ENCODE measurements at regions not wholly inside any gene's neighbourhood (a gene's known extent, or its start where the extent isn't known, plus 50 kb on each side); places are given as distances from the start of the nearest gene placed in this dataset.

DNA sequence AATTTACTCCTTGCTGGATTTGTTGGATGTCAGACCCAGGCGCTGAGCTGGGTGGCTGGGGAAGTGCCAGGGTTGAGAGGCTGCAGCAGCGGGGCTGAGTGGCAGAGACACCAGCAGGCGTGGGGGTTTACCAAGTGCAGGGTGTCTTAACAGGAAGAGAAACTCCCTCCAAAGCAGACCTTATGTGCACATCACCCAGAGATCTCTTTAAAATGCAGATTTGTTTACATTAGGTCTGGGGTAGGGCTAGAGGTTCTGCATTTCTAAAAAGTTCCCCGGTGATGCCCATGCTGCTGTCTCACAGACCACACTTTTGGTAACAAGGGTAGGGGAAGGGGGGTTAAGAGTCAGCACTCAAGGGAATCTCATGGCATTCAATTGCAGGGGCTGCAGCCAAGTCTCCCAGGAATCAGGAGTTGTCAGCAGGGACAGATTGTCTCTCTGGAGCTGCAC lies 80.7 kb upstream of the OLFM4 start:
- H3F3A ChIP-seq (replicated peaks; ENCODE audit: insufficient read depth), result no peaks in the 10 kb centered on the region
- 37% methylated on average over 4 of the region's 4 CpGs for WGBS (ENCODE audit: low lambda C conversion rate)
- H4K20me1 ChIP-seq (ENCODE audit: insufficient read depth), result no peaks in the 10 kb centered on the region
- ChIA-PET CTCF (interaction anchor here (0.6 to 1.2 kb wide), 3 partner anchors 16 to 127 kb away, joined by 3 to 5 read pairs (median 3); no protein-coding TSS in a partner anchor), POLR2A (no interaction called here)
- no peak overlapping the region for H3K4me2 ChIP-seq
- no peaks in the 10 kb centered on the region for H3K9me2 ChIP-seq
- no peaks in the 10 kb centered on the region for H3K9me3 ChIP-seq
- H2AFZ ChIP-seq (ENCODE audit: low read depth), result no peak overlapping the region
- no peak overlapping the region for H3K4me3 ChIP-seq (ENCODE audit: low read depth in 2 of 2, low read length in 1 of 2)
- no peak for DNase-seq
- H3K27ac ChIP-seq (ENCODE audit: low read depth in 2 of 2, low read length in 1 of 2), result no peak overlapping the region
- H3K79me2 ChIP-seq (ENCODE audit: insufficient read depth), result no peaks in the 10 kb centered on the region
- H3K27me3 ChIP-seq (ENCODE audit: insufficient read depth), result no peaks in the 10 kb centered on the region
- H3K4me1 ChIP-seq (ENCODE audit: control insufficient read depth in 1 of 2, insufficient read depth in 2 of 2, low read depth in 1 of 2, low read length in 1 of 2), result no peaks in the 10 kb centered on the region
- no peak for TF ChIP-seq POLR2AphosphoS5 (IDR thresholded peaks at IDR 0.05; ENCODE audit: low read depth, low read length)
- TF ChIP-seq, protein P1, sequence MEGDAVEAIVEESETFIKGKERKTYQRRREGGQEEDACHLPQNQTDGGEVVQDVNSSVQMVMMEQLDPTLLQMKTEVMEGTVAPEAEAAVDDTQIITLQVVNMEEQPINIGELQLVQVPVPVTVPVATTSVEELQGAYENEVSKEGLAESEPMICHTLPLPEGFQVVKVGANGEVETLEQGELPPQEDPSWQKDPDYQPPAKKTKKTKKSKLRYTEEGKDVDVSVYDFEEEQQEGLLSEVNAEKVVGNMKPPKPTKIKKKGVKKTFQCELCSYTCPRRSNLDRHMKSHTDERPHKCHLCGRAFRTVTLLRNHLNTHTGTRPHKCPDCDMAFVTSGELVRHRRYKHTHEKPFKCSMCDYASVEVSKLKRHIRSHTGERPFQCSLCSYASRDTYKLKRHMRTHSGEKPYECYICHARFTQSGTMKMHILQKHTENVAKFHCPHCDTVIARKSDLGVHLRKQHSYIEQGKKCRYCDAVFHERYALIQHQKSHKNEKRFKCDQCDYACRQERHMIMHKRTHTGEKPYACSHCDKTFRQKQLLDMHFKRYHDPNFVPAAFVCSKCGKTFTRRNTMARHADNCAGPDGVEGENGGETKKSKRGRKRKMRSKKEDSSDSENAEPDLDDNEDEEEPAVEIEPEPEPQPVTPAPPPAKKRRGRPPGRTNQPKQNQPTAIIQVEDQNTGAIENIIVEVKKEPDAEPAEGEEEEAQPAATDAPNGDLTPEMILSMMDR (IDR thresholded peaks at IDR 0.05), result no peak
- TF ChIP-seq, protein P2, sequence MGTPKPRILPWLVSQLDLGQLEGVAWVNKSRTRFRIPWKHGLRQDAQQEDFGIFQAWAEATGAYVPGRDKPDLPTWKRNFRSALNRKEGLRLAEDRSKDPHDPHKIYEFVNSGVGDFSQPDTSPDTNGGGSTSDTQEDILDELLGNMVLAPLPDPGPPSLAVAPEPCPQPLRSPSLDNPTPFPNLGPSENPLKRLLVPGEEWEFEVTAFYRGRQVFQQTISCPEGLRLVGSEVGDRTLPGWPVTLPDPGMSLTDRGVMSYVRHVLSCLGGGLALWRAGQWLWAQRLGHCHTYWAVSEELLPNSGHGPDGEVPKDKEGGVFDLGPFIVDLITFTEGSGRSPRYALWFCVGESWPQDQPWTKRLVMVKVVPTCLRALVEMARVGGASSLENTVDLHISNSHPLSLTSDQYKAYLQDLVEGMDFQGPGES (IDR thresholded peaks at IDR 0.05; ENCODE audit: low read depth, low read length), result no peak
- TF ChIP-seq TEAD4 (IDR thresholded peaks at IDR 0.05; ENCODE audit: borderline replicate concordance, insufficient read depth), result no peak
- H3K36me3 ChIP-seq (replicated peaks in 1 of 2; ENCODE audit: control insufficient read depth in 1 of 2, insufficient read depth in 2 of 2, low read length in 1 of 2), result no peaks in the 10 kb centered on the region
- no peak overlapping the region for H3K9ac ChIP-seq

DNA sequence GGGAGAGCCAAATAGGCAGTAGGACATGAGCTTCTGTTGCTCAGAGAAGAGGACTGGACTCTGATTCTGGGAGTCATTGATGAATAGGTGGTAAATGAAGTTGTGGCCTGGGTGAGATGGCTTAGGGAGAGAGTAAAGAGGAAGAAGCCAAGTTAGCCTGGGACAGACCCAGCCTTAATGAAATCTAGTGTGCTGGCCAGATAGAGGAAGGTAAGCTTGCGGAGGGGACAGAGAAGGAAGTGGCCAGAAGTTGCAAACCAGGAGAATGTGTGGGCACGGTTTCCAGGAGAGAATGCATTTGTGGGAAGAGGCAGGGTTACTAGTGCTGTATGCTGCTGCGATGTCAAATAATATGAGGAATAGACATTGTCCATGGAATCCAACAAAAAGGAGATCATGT lies 83.3 kb upstream of the OLFM4 start:
- 37% methylated on average over 3 of the region's 3 CpGs for whole genome bisulfite sequencing (ENCODE audit: low lambda C conversion rate)
- no peaks in the 10 kb centered on the region for H3K9me2 ChIP-seq
- no peak for TF ChIP-seq EZH2phosphoT487 (IDR thresholded peaks at IDR 0.05; ENCODE audit: borderline replicate concordance, low read depth)
- no peak for TF ChIP-seq GATA2 (CRISPR knock-in tag; IDR thresholded peaks at IDR 0.05)
- no peak for TF ChIP-seq NRF1 (IDR thresholded peaks at IDR 0.05; ENCODE audit: low read depth, low read length)
- no peak for TF ChIP-seq TCF12 (IDR thresholded peaks at IDR 0.05)
- TF ChIP-seq, protein P3, sequence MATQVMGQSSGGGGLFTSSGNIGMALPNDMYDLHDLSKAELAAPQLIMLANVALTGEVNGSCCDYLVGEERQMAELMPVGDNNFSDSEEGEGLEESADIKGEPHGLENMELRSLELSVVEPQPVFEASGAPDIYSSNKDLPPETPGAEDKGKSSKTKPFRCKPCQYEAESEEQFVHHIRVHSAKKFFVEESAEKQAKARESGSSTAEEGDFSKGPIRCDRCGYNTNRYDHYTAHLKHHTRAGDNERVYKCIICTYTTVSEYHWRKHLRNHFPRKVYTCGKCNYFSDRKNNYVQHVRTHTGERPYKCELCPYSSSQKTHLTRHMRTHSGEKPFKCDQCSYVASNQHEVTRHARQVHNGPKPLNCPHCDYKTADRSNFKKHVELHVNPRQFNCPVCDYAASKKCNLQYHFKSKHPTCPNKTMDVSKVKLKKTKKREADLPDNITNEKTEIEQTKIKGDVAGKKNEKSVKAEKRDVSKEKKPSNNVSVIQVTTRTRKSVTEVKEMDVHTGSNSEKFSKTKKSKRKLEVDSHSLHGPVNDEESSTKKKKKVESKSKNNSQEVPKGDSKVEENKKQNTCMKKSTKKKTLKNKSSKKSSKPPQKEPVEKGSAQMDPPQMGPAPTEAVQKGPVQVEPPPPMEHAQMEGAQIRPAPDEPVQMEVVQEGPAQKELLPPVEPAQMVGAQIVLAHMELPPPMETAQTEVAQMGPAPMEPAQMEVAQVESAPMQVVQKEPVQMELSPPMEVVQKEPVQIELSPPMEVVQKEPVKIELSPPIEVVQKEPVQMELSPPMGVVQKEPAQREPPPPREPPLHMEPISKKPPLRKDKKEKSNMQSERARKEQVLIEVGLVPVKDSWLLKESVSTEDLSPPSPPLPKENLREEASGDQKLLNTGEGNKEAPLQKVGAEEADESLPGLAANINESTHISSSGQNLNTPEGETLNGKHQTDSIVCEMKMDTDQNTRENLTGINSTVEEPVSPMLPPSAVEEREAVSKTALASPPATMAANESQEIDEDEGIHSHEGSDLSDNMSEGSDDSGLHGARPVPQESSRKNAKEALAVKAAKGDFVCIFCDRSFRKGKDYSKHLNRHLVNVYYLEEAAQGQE (IDR thresholded peaks at IDR 0.05; ENCODE audit: low read depth, low read length), result no peak
- no peak for TF ChIP-seq RCOR1 (IDR thresholded peaks at IDR 0.05; ENCODE audit: low read length)
- TF ChIP-seq POLR2AphosphoS5 (IDR thresholded peaks at IDR 0.05; ENCODE audit: low read depth, low read length), result no peak
- no peak for TF ChIP-seq RXRA (IDR thresholded peaks at IDR 0.05; ENCODE audit: borderline replicate concordance, low read depth)

More for the DNA sequence above, 83.3 kb upstream of the OLFM4 start:
- CTCF ChIA-PET, result interaction anchor here (0.9 to 2.1 kb wide), 4 partner anchors 8 to 206 kb away, joined by 3 to 14 read pairs (median 3); no protein-coding TSS in a partner anchor
- Histone ChIP-seq H3F3A (replicated peaks; ENCODE audit: insufficient read depth) (no peaks in the 10 kb centered on the region), H3K27ac (ENCODE audit: low read depth in 2 of 2, low read length in 1 of 2) (no peak overlapping the region), H3K27me3 (ENCODE audit: insufficient read depth) (no peaks in the 10 kb centered on the region), H3K4me2 (no peak overlapping the region), H4K20me1 (ENCODE audit: insufficient read depth) (no peaks in the 10 kb centered on the region), H3K9me3 (no peaks in the 10 kb centered on the region), H3K36me3 (replicated peaks in 1 of 2; ENCODE audit: control insufficient read depth in 1 of 2, insufficient read depth in 2 of 2, low read length in 1 of 2) (no peaks in the 10 kb centered on the region), H2AFZ (ENCODE audit: low read depth) (no peak overlapping the region), H3K79me2 (ENCODE audit: insufficient read depth) (no peaks in the 10 kb centered on the region), H3K4me1 (ENCODE audit: control insufficient read depth in 1 of 2, insufficient read depth in 2 of 2, low read depth in 1 of 2, low read length in 1 of 2) (no peaks in the 10 kb centered on the region), H3K4me3 (ENCODE audit: low read depth in 2 of 2, low read length in 1 of 2) (no peak overlapping the region), H3K9ac (no peak overlapping the region)
- POLR2A ChIA-PET, result no interaction called here
- no peak for DNase-seq
